ENCODE measurements at regions not wholly inside any gene's neighbourhood (a gene's known extent, or its start where the extent isn't known, plus 50 kb on each side); places are given as distances from the start of the nearest gene placed in this dataset.
"Not testable (repeated sequence)": the region's sequence is repeated elsewhere in the genome, so short reads cannot be mapped to it uniquely, and the experiment has no call there.

GRCh38 chr1:238380167-238380566 lies 489.4 kb upstream of the ZP4 start:
- WGBS (ENCODE audit: insufficient coverage, low coverage, missing lambda C conversion rate): 0% methylated on average over 2 of the region's 2 CpGs

GRCh38 chr1:238379446-238379845 lies 488.7 kb upstream of the ZP4 start:
- H3K4me3 ChIP-seq; H3K9me1 ChIP-seq (ENCODE audit: control insufficient read depth, insufficient read depth, low read length); CTCF ChIA-PET (ENCODE audit: low intra/inter-chr PET ratio); H4K20me1 ChIP-seq (replicated peaks; ENCODE audit: control insufficient read depth, insufficient read depth, low read length); DNase-seq (ENCODE audit: extremely low read depth in 1 of 4, low spot score in 3 of 4); H3K4me2 ChIP-seq (ENCODE audit: insufficient read depth, low read length); H3K4me1 ChIP-seq (replicated peaks in 1 of 2; ENCODE audit: control insufficient read depth in 2 of 2, insufficient read depth in 2 of 2, low read length in 2 of 2); intact Hi-C loops (cut with micrococcal nuclease); FAIRE-seq; H2AFZ ChIP-seq (ENCODE audit: low read depth, low read length); H3K79me2 ChIP-seq (ENCODE audit: control insufficient read depth, insufficient read depth, low read length); H3K27me3 ChIP-seq (ENCODE audit: control insufficient read depth in 2 of 2, insufficient read depth in 2 of 2, low read length in 2 of 2); POLR2A ChIA-PET; in situ Hi-C loops (cut with MboI); ATAC-seq; BruUV-seq (replicated peaks); H3K27ac ChIP-seq (ENCODE audit: extremely low read depth, low read depth, low read length); H3K9me3 ChIP-seq (replicated peaks; ENCODE audit: control insufficient read depth, insufficient read depth, low read depth, low read length); H3K9ac ChIP-seq (ENCODE audit: insufficient read depth in 1 of 2, low read depth in 2 of 2, low read length in 2 of 2); H3K36me3 ChIP-seq (ENCODE audit: control insufficient read depth, insufficient read depth, low read length): not testable (repeated sequence)
- WGBS (ENCODE audit: insufficient coverage, low coverage, missing lambda C conversion rate): 0% methylated on average over 7 of the region's 9 CpGs

More at GRCh38 chr1:238380167-238380566, 489.4 kb upstream of the ZP4 start:
- FAIRE-seq (no peak), ATAC-seq (no peak), DNase-seq (ENCODE audit: extremely low read depth in 1 of 4, low spot score in 3 of 4) (no peak)
- intact Hi-C loops (cut with micrococcal nuclease): no loop called here
- Histone ChIP-seq H2AFZ (ENCODE audit: low read depth, low read length) (no peak overlapping the region), H3K9ac (ENCODE audit: insufficient read depth in 1 of 2, low read depth in 2 of 2, low read length in 2 of 2) (no peak overlapping the region), H4K20me1 (replicated peaks; ENCODE audit: control insufficient read depth, insufficient read depth, low read length) (no peaks in the 10 kb centered on the region), H3K36me3 (ENCODE audit: control insufficient read depth, insufficient read depth, low read length) (no peaks in the 10 kb centered on the region), H3K79me2 (ENCODE audit: control insufficient read depth, insufficient read depth, low read length) (no peaks in the 10 kb centered on the region), H3K4me1 (replicated peaks in 1 of 2; ENCODE audit: control insufficient read depth in 2 of 2, insufficient read depth in 2 of 2, low read length in 2 of 2) (no peaks in the 10 kb centered on the region), H3K27me3 (ENCODE audit: control insufficient read depth in 2 of 2, insufficient read depth in 2 of 2, low read length in 2 of 2) (no peaks in the 10 kb centered on the region), H3K4me3 (no peak overlapping the region), H3K9me3 (replicated peaks; ENCODE audit: control insufficient read depth, insufficient read depth, low read depth, low read length) (0 out of 2 replicates have a peak, but pooled peaks cover 4% of the 10 kb centered on the region), H3K9me1 (ENCODE audit: control insufficient read depth, insufficient read depth, low read length) (no peaks in the 10 kb centered on the region), H3K27ac (ENCODE audit: extremely low read depth, low read depth, low read length) (no peak overlapping the region), H3K4me2 (ENCODE audit: insufficient read depth, low read length) (no peak overlapping the region)
- no TSS peak for BruUV-seq (replicated peaks)
- in situ Hi-C loops (cut with MboI): no loop called here
- POLR2A ChIA-PET: no interaction called here
- CTCF ChIA-PET (ENCODE audit: low intra/inter-chr PET ratio): no interaction called here
- no peak for TF ChIP-seq ZNF41 (CRISPR knock-in tag; conservative IDR thresholded peaks at IDR 0.05)

All from K562 (cell line).